WI38 (cell line): ENCODE measurements at regions not wholly inside any gene's neighbourhood (a gene's known extent, or its start where the extent isn't known, plus 50 kb on each side); places are given as distances from the start of the nearest gene placed in this dataset.

Experiments
- H3K4me3 ChIP-seq: 2 replicates; pipeline ENCODE4 v1.5.1; 2011; ENCODE audit warnings: low read depth, mild to moderate bottlenecking, control low read depth, low read length
- CTCF ChIP-seq: IDR thresholded peaks from 2 replicates; pipeline ENCODE4 v1.5.1; 2012; ENCODE audit warnings: low read depth, mild to moderate bottlenecking, control low read depth, low read length

DNA sequence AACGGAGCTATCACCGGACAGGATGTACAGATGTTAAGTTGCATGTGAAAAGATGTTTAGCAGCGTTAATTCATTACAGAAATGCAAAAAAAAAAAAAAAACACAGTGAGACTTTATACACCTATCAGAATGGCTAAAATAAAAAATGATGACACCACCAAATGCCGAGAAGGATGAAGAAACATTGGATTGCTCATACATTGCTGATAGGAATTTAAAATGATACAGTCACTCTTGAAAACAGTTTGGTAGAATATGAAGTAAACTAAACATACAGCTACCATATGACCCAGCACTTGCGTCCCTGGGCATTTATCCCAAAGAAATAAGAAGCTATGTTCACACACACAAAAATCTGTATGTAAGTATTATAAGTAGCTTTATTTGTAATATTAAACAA is 574.1 kb downstream of the SLC16A7 start:
- TF ChIP-seq CTCF: no peak
- no peak overlapping the region for H3K4me3 ChIP-seq

DNA sequence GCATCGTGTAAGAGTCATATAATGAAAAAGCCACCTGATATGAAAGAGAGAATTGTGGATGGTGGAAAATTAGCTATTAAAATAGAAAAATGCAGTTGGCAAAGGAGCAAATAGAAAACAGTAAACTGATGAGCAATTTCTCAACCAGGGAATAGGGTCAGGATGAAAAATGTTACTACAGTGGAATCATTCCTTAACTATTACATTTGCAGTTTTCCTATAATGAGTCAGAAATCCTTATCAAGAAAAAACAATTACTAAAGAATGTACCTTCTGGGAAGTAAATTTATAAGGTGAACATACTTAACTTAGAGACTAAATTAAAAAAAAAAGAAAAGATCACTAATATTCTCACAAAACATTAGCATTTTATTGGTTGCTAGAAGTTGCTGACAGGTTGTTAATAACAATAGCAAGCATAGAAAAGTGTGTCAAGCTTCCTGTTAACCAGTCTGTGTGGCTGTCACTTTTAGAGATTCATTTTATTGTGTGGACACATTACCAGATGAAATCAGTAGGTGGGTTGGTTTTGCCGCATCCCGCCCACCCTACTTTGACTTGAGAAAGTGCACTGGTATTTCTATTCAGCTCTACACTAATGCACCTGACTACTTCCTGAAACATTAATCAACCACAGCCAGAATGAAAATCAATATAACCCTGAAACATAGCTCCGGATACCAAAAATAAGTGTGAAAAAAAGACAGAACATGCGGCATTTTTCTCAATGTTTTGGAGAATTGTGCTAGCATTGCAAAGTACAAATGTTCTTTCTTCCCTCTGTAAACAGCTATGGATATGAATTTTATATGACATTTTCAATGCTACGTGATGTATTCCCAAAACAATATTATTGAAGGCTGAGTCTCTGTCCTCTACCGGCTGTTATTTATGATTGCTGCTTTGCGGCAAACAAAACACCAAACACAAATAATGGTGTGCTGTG is 576.7 kb downstream of the SLC16A7 start:
- no peak for TF ChIP-seq CTCF
- H3K4me3 ChIP-seq: no peak overlapping the region

DNA sequence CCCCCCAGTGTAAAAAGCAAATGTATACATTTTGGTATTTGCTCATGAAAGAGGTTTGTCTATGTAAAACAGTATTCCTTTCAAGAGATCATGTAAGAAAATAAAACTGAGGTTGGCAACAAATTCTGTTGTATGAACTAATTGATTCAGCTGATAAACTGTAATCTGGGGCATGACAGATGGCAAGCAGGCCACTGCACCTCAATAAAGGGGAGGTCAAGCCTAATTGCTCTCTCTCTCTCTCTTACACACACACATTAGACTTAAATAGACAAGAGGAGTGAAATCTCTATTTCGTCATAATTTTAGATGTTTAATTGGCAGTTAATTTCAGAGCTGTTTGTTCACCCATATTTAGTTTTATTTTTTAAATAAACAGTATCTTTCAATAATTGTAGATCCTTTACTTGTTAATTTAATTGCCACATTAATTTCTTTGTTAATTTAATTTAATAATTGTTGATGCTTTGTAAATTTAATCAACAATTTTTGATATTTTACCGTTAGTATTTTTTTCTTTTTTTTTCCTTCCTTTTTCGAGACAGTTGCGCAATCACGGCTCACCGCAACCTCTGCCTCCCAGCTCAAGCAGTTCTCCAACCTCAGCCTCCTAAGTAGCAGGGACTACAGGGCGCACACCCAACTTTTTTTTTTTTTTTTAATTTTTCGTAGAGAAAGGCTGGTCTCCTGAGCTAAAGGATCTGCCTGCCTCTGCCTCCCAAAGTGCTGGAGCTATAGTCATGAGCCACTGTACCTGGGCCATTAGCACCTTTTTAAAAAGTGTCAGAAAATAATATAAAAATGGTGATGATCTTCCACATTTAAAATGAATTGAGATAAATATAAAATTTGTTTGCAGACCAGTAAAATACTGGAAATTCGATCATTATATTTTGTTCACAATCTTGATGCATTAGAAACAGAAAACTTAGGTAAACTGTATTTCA is 577.7 kb downstream of the SLC16A7 start:
- TF ChIP-seq CTCF: no peak
- H3K4me3 ChIP-seq: no peak overlapping the region

DNA sequence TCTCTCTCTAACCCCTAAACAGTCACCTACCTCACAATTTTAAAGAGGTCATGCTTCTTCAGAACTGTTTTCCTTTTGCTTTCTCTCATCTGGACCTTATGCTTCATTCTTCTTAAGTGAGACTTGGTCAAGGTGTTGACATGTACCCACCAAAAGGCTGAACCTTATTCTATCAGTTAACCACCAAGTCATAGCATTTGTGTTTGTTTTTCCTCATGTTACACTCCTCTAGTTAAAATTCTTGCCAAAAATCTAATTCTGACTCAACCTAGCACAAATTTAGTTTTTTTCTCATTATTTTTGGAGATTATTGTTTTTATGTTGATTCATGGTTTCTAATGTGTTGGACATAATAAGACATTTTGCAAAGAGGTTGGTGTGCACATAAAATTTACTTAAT is 578.6 kb downstream of the SLC16A7 start:
- no peak for TF ChIP-seq CTCF
- H3K4me3 ChIP-seq: no peak overlapping the region

DNA sequence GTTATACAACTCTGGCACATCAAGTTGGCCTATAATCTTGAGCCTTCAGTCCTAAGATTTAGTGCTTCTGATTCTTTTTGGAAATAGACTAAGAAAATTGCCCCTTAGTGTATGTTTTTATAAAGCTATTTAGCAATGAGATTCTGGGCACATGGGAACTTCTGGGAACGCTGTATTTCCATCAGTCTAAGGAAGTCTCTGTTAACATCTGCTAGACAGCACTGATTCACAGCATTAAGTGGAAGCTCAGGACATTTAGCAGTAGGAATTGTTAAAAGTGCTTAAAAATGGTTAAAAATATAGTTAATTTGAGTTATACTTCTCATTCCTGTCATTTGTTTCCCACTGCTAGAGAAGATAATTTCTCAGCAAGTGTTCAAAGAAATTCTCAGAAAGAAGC is 579.1 kb downstream of the SLC16A7 start:
- no peak overlapping the region for H3K4me3 ChIP-seq
- TF ChIP-seq CTCF: no peak

DNA sequence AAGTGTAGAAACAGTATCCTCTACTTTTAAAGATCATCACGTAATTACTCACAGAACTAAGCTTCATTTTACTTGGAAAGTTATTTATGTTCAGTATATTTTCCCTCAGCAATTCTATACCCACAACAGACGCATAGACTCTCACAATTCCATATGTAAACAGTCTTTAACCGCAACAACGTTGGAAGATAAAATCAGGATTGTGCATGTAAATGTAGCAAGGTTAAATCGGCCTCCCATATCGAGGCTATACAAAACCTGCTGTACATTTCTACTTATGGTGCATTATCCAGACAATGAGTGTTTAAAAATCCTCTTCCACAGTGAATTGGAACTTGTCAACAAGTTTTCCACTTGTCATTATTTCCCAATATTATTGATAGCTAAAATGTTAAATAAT is 581.1 kb downstream of the SLC16A7 start:
- no peak overlapping the region for H3K4me3 ChIP-seq
- no peak for TF ChIP-seq CTCF
